ENCODE measurements at regions not wholly inside any gene's neighbourhood (a gene's known extent, or its start where the extent isn't known, plus 50 kb on each side); places are given as distances from the start of the nearest gene placed in this dataset.

DNA sequence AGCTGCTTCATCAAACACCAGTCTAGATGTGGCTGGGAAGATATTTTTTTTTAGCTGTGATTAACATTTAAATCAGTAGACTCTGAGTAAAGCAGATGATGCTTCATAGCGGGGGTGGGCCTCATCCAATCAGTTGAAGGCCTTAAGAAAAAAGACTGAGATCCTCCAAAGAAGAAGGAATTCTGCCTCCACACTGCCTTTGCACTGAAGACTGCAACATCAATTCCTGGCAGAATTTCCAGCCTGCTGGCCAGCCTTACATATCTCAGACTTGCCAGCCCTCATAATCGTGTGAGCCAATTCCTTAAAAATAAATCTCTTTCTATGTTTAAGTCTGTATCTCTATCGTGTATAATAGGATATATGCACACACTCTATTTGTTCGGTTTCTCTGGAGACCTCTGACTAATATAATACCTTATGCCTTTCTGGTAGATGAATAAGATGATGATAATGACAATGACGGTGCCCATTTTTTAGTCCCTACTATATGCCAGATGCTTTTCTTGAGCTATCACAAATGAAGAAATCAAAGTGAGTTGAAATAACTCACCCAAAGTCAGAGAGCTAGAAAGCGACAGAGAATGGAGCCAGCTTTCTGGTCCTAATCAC is 66.1 kb upstream of the SOD3 start:
- TF ChIP-seq, protein P1, sequence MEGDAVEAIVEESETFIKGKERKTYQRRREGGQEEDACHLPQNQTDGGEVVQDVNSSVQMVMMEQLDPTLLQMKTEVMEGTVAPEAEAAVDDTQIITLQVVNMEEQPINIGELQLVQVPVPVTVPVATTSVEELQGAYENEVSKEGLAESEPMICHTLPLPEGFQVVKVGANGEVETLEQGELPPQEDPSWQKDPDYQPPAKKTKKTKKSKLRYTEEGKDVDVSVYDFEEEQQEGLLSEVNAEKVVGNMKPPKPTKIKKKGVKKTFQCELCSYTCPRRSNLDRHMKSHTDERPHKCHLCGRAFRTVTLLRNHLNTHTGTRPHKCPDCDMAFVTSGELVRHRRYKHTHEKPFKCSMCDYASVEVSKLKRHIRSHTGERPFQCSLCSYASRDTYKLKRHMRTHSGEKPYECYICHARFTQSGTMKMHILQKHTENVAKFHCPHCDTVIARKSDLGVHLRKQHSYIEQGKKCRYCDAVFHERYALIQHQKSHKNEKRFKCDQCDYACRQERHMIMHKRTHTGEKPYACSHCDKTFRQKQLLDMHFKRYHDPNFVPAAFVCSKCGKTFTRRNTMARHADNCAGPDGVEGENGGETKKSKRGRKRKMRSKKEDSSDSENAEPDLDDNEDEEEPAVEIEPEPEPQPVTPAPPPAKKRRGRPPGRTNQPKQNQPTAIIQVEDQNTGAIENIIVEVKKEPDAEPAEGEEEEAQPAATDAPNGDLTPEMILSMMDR (IDR thresholded peaks at IDR 0.05; ENCODE audit: poor library complexity, severe bottlenecking): no peak
- ATAC-seq (ENCODE audit: low read depth) (no peak), DNase-seq (ENCODE audit: low spot score) (no peak)
- Histone ChIP-seq H3K27me3 (ENCODE audit: insufficient read depth, poor library complexity, severe bottlenecking) (no peaks in the 10 kb centered on the region), H3K9me3 (ENCODE audit: severe bottlenecking) (no peaks in the 10 kb centered on the region), H3K36me3 (ENCODE audit: low read depth) (no peaks in the 10 kb centered on the region), H3K4me1 (ENCODE audit: insufficient read depth, poor library complexity, severe bottlenecking) (no peaks in the 10 kb centered on the region), H3K4me3 (ENCODE audit: severe bottlenecking) (no peak overlapping the region), H3K27ac (ENCODE audit: poor library complexity, severe bottlenecking) (no peak overlapping the region)

DNA sequence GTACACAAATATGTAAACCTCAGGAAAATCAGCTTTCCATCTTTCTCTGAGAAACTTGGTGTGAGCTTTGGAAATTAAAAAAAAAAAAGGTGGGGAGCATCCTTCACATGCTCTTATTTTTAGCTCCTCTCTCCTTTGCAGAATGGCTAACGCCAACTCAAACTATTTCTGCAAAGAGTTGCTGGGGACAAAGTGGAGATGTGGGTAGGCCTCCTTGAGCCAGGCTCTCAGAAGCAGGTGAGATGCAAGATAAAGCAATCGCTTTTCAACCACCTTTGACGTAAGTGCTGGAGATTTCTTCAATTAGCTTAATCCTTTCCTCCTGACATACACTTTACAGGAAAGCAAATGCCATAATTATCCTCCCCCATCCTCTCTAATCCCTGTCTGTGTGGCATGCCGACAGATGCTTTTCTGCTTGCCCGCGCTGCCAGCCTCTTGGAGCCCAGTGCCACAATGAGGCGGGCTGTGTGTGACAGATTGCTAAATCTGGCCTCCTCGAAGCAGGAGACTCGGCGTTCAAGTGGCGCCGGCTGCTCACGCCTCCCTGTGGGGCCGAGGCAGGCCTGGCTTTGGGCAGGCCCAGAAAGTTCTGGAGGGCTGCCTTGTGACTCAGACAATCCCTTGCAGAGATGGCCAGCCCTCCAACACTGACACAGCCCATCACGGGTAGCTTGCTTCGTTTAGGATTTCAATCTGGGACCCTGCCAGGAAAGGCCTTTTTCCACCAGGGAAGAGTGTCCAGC is 64.9 kb upstream of the SOD3 start:
- TF ChIP-seq, protein P1 (IDR thresholded peaks at IDR 0.05; ENCODE audit: poor library complexity, severe bottlenecking): no peak
- no peaks in the 10 kb centered on the region for H3K27me3 ChIP-seq (ENCODE audit: insufficient read depth, poor library complexity, severe bottlenecking)
- no peaks in the 10 kb centered on the region for H3K9me3 ChIP-seq (ENCODE audit: severe bottlenecking)
- ATAC-seq (ENCODE audit: low read depth) (no peak), DNase-seq (ENCODE audit: low spot score) (no peak)
- H3K36me3 ChIP-seq (ENCODE audit: low read depth): no peaks in the 10 kb centered on the region
- H3K4me3 ChIP-seq (ENCODE audit: severe bottlenecking): no peak overlapping the region
- no peak overlapping the region for H3K27ac ChIP-seq (ENCODE audit: poor library complexity, severe bottlenecking)
- no peaks in the 10 kb centered on the region for H3K4me1 ChIP-seq (ENCODE audit: insufficient read depth, poor library complexity, severe bottlenecking)

DNA sequence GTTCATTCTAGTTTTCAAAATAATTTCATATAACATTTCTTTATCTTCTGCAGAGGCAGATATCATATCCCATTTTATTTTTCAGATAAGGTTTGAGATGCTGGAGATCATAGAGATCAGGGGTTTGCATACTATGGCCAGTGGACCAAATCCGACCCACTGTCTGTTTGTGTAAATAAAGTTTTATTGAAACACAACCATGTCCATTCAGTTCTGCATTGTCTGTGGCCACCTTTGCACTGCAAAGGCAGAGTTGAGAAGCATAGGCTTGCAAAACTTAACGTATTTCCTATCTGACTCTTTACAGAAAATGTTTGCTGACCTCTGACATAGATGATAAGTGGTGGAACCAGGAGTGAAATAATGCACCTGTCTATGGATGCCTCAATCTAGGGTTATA is 63.9 kb upstream of the SOD3 start:
- DNase-seq (ENCODE audit: low spot score) (no peak), ATAC-seq (ENCODE audit: low read depth) (no peak)
- Histone ChIP-seq H3K36me3 (ENCODE audit: low read depth) (no peaks in the 10 kb centered on the region), H3K4me3 (ENCODE audit: severe bottlenecking) (no peak overlapping the region), H3K4me1 (ENCODE audit: insufficient read depth, poor library complexity, severe bottlenecking) (no peaks in the 10 kb centered on the region), H3K27me3 (ENCODE audit: insufficient read depth, poor library complexity, severe bottlenecking) (no peaks in the 10 kb centered on the region), H3K9me3 (ENCODE audit: severe bottlenecking) (no peaks in the 10 kb centered on the region), H3K27ac (ENCODE audit: poor library complexity, severe bottlenecking) (no peak overlapping the region)
- TF ChIP-seq, protein P1 (IDR thresholded peaks at IDR 0.05; ENCODE audit: poor library complexity, severe bottlenecking): no peak

DNA sequence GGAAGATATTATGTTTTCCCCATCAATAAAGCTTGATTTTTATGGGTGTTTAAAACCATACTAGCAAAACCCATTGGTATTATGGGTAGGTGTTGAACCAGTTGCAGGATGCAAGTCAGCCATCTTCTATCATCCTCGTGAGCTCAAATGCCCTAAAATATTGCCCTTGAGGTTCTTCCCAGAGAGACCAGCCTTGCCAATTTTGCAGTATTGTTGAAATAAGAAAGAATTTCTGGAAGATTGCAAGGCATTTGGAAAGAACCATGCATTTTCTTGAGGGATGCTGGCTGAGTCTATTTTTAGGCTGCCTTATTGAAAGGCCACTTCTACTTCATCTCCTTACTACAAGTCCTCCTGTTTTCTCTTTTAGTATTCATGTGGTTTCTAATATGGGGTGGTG is 60.9 kb upstream of the SOD3 start:
- H3K27ac ChIP-seq (ENCODE audit: poor library complexity, severe bottlenecking): no peak overlapping the region
- H3K4me3 ChIP-seq (ENCODE audit: severe bottlenecking): no peak overlapping the region
- no peaks in the 10 kb centered on the region for H3K36me3 ChIP-seq (ENCODE audit: low read depth)
- ATAC-seq (ENCODE audit: low read depth) (no peak), DNase-seq (ENCODE audit: low spot score) (no peak)
- H3K9me3 ChIP-seq (ENCODE audit: severe bottlenecking): no peaks in the 10 kb centered on the region
- H3K4me1 ChIP-seq (ENCODE audit: insufficient read depth, poor library complexity, severe bottlenecking): no peaks in the 10 kb centered on the region
- TF ChIP-seq, protein P1 (IDR thresholded peaks at IDR 0.05; ENCODE audit: poor library complexity, severe bottlenecking): no peak
- no peaks in the 10 kb centered on the region for H3K27me3 ChIP-seq (ENCODE audit: insufficient read depth, poor library complexity, severe bottlenecking)

DNA sequence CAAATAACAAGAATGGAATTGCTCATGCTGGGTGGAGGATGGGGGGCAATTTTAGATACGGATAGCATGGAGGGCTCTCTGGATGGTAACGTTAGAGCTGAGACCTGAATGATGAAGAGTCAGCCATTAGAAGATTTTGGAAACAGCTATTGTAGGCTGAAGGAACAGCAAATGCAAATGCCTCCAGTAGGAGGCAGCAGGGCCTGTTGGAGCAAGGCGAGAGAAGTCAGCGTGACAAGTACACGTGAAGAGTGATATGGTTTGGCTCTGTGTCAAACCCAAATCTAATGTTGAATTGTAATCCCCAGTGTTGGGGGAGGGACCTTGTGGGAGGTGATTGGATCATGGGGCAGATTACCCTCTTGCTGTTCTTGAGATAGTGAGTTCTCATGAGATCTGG is 59.3 kb upstream of the SOD3 start:
- no peak for DNase-seq (ENCODE audit: low spot score)

More for the DNA sequence above, 59.3 kb upstream of the SOD3 start:
- TF ChIP-seq, protein P1 (IDR thresholded peaks at IDR 0.05; ENCODE audit: poor library complexity, severe bottlenecking): no peak
- no peaks in the 10 kb centered on the region for H3K27me3 ChIP-seq (ENCODE audit: insufficient read depth, poor library complexity, severe bottlenecking)
- no peak overlapping the region for H3K27ac ChIP-seq (ENCODE audit: poor library complexity, severe bottlenecking)
- H3K9me3 ChIP-seq (ENCODE audit: severe bottlenecking): no peaks in the 10 kb centered on the region
- H3K4me1 ChIP-seq (ENCODE audit: insufficient read depth, poor library complexity, severe bottlenecking): no peaks in the 10 kb centered on the region
- no peak overlapping the region for H3K4me3 ChIP-seq (ENCODE audit: severe bottlenecking)
- ATAC-seq (ENCODE audit: low read depth): no peak
- no peaks in the 10 kb centered on the region for H3K36me3 ChIP-seq (ENCODE audit: low read depth)
